Trophoblast cell (in vitro differentiated cells and primary cell): ENCODE measurements at regions not wholly inside any gene's neighbourhood (a gene's known extent, or its start where the extent isn't known, plus 50 kb on each side); places are given as distances from the start of the nearest gene placed in this dataset.

ENCODE experiments used
- DNase-seq, 2 donors: peaks; one replicate each; pipeline ENCODE4 v3.0.0-alpha.2; 2016
- H2AFZ ChIP-seq: 2 replicates; pipeline ENCODE4 v1.6.1; 2013; ENCODE audit warnings: low read length, moderate library complexity, mild to moderate bottlenecking; ENCODE audit not compliant: insufficient read depth, poor library complexity
- H2AK5ac ChIP-seq: 2 replicates; pipeline ENCODE4 v1.6.1; 2013; ENCODE audit warnings: mild to moderate bottlenecking, low read length
- H2BK120ac ChIP-seq: 2 replicates; pipeline ENCODE4 v1.6.1; 2013; ENCODE audit warnings: low read length, mild to moderate bottlenecking, moderate library complexity; ENCODE audit not compliant: insufficient read depth, poor library complexity
- H2BK12ac ChIP-seq: 2 replicates; pipeline ENCODE4 v1.6.1; 2013; ENCODE audit warnings: mild to moderate bottlenecking, low read length, moderate library complexity
- H2BK5ac ChIP-seq: 2 replicates; pipeline ENCODE4 v1.6.1; 2013; ENCODE audit warnings: low read length, low read depth, moderate library complexity, mild to moderate bottlenecking; ENCODE audit not compliant: poor library complexity
- H3K14ac ChIP-seq: 2 replicates; pipeline ENCODE4 v1.6.1; 2013; ENCODE audit warnings: mild to moderate bottlenecking, low read length
- H3K18ac ChIP-seq: 2 replicates; pipeline ENCODE4 v1.6.1; 2013; ENCODE audit warnings: mild to moderate bottlenecking, low read length
- H3K23ac ChIP-seq: 2 replicates; pipeline ENCODE4 v1.6.1; 2013; ENCODE audit warnings: low read length
- H3K27ac ChIP-seq: 2 replicates; pipeline ENCODE4 v1.5.1; 2013; ENCODE audit warnings: low read depth, mild to moderate bottlenecking, inconsistent platforms, low read length, moderate library complexity
- H3K27me3 ChIP-seq: 2 replicates; pipeline ENCODE4 v1.6.1; 2013; ENCODE audit warnings: inconsistent platforms, mild to moderate bottlenecking, low read length, moderate library complexity; ENCODE audit not compliant: insufficient read depth
- H3K36me3 ChIP-seq, 2 experiments: 1 replicate in 1 of 2; 2 replicates in 1 of 2; pipeline ENCODE4 v1.6.1; 2013; ENCODE audit warnings: low read length in 2 of 2, mild to moderate bottlenecking in 2 of 2, moderate library complexity in 1 of 2; ENCODE audit not compliant: insufficient read depth in 2 of 2, control insufficient read depth in 1 of 2
- H3K4ac ChIP-seq: 2 replicates; pipeline ENCODE4 v1.6.1; 2013; ENCODE audit warnings: low read depth, mild to moderate bottlenecking, low read length, moderate library complexity
- H3K4me1 ChIP-seq, 2 experiments: 1 replicate in 1 of 2; 2 replicates in 1 of 2; pipeline ENCODE4 v1.6.1; 2013; ENCODE audit warnings: low read length in 2 of 2, mild to moderate bottlenecking in 2 of 2, moderate library complexity in 1 of 2; ENCODE audit not compliant: insufficient read depth in 2 of 2, control insufficient read depth in 1 of 2
- H3K4me2 ChIP-seq: 2 replicates; pipeline ENCODE4 v1.6.1; 2013; ENCODE audit warnings: inconsistent platforms, mild to moderate bottlenecking, low read length, moderate library complexity
- H3K4me3 ChIP-seq: 2 replicates; pipeline ENCODE4 v1.5.1; 2013; ENCODE audit warnings: mild to moderate bottlenecking, low read depth, low read length, inconsistent platforms
- H3K79me1 ChIP-seq: one replicate; pipeline ENCODE4 v1.6.1; 2013; ENCODE audit warnings: low read length
- H3K79me2 ChIP-seq: 2 replicates; pipeline ENCODE4 v1.6.1; 2013; ENCODE audit warnings: low read length, mild to moderate bottlenecking; ENCODE audit not compliant: control insufficient read depth, insufficient read depth, poor library complexity
- H3K9ac ChIP-seq: 2 replicates; pipeline ENCODE4 v1.6.1; 2013; ENCODE audit warnings: mild to moderate bottlenecking, low read length
- H3K9me3 ChIP-seq: 2 replicates; pipeline ENCODE4 v1.6.1; 2013; ENCODE audit warnings: low read depth, mild to moderate bottlenecking, control low read depth, inconsistent platforms, low read length; ENCODE audit not compliant: insufficient read depth
- H4K12ac ChIP-seq: 2 replicates; pipeline ENCODE4 v1.6.1; 2013; ENCODE audit warnings: low read depth, mild to moderate bottlenecking, low read length, moderate library complexity
- H4K8ac ChIP-seq: 2 replicates; pipeline ENCODE4 v1.6.1; 2013; ENCODE audit warnings: low read depth, mild to moderate bottlenecking, low read length, moderate library complexity
- H4K91ac ChIP-seq: one replicate; pipeline ENCODE4 v1.6.1; 2013; ENCODE audit warnings: low read depth, mild to moderate bottlenecking, low read length, moderate library complexity
- WGBS: extraction: QIAGEN DNeasy Blood & Tissue Kit; methylation state at CpG from one replicate; pipeline ENCODE4 v1.1.7; 2013; ENCODE audit warnings: missing lambda C conversion rate; ENCODE audit not compliant: insufficient read length, insufficient coverage; ENCODE audit errors: extremely low coverage; 5-methylcytosine and 5-hydroxymethylcytosine counted together

DNA sequence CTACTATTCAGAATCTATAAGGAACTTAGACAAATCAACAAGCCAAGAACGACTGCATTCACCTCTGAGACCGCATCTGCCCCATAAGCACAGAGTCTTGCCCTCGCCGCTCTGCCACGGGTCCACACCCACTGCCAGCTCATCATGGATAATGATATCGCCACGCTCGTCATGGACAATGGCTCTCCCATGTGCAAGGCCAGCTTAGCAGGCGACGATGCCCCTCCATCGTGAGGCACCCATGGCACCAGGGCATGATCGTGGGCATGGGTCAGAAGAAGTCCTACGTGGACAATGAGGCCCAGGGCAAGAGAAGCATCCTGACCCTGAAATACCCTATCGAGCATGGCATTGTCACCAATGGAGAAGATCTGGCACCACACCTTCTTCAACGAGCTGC, 92.1 kb upstream of the FXR1 start:
- Histone ChIP-seq H2BK12ac (no peak overlapping the region), H3K18ac (no peak overlapping the region), H2BK5ac (no peak overlapping the region), H3K36me3 (no peaks in the 10 kb centered on the region), H4K8ac (no peak overlapping the region), H3K79me2 (no peaks in the 10 kb centered on the region), H2BK120ac (no peak overlapping the region), H4K91ac (no peak overlapping the region), H3K27ac (no peak overlapping the region), H3K4me3 (no peak overlapping the region), H3K23ac (no peak overlapping the region), H3K4me1 (no peaks in the 10 kb centered on the region), H4K12ac (no peak overlapping the region), H3K79me1 (no peaks in the 10 kb centered on the region), H3K4ac (no peak overlapping the region), H3K4me2 (no peak overlapping the region), H2AFZ (no peak overlapping the region), H2AK5ac (no peak overlapping the region), H3K14ac (no peak overlapping the region), H3K27me3 (no peaks in the 10 kb centered on the region), H3K9me3 (peaks cover 3% of the 10 kb centered on the region), H3K9ac (no peak overlapping the region)
- no peak for DNase-seq
- no CpG with 5 or more reads among the region's 15 CpGs for WGBS

DNA sequence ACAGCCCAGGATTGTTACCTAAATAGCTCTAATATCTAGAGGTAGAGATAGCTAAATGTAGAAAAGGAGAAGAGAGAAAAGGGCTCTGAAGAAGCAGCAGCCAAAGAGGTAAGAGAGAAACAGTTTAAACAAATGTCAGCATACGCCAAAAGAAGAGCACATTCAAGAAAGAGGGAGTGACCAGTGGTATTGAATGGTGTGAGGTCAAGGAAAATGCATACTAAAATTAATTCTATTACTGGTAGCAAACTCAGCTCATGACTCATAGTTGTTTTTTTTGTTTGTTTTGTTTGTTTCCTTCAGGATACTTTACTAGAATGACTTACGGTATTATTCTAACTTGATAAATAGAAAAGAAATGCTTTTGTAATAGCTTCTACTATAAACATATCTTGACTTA, 86.5 kb upstream of the FXR1 start:
- Histone ChIP-seq H2BK120ac (no peak overlapping the region), H3K27me3 (no peaks in the 10 kb centered on the region), H3K18ac (no peak overlapping the region), H4K8ac (no peak overlapping the region), H3K79me1 (no peaks in the 10 kb centered on the region), H2AK5ac (no peak overlapping the region), H2AFZ (no peak overlapping the region), H3K4me2 (no peak overlapping the region), H3K4ac (no peak overlapping the region), H4K12ac (no peak overlapping the region), H2BK12ac (no peak overlapping the region), H3K14ac (no peak overlapping the region), H3K4me3 (no peak overlapping the region), H3K9ac (no peak overlapping the region), H3K9me3 (no peaks in the 10 kb centered on the region), H4K91ac (no peak overlapping the region), H3K23ac (no peak overlapping the region), H3K4me1 (no peaks in the 10 kb centered on the region), H3K36me3 (no peaks in the 10 kb centered on the region), H3K27ac (no peak overlapping the region), H3K79me2 (no peaks in the 10 kb centered on the region), H2BK5ac (no peak overlapping the region)
- WGBS: no CpG with 5 or more reads among the region's 2 CpGs
- DNase-seq: no peak

DNA sequence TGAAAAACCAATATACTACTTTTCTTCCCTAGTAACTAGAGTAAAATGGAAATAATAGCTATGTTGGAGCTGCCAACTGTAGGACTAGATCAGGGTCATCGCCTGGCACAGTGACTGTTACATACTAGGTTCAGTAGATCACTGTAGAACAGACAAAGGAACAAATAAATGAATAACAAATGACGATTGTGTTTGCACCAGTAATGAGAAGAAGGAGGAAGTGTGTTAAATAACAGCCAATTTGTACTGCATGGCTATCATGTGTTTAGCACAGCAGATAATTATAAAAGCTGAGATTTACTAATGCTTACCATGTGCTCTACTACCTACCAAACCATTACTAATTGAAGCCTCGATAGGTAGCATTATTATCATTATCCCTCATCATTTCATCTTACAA, 85.3 kb upstream of the FXR1 start:
- Histone ChIP-seq H3K79me2 (no peaks in the 10 kb centered on the region), H3K9me3 (no peaks in the 10 kb centered on the region), H4K12ac (no peak overlapping the region), H3K36me3 (no peaks in the 10 kb centered on the region), H2AK5ac (no peak overlapping the region), H2BK120ac (no peak overlapping the region), H3K27me3 (no peaks in the 10 kb centered on the region), H3K79me1 (no peaks in the 10 kb centered on the region), H3K18ac (no peak overlapping the region), H3K4me2 (no peak overlapping the region), H3K4ac (no peak overlapping the region), H3K9ac (no peak overlapping the region), H3K14ac (no peak overlapping the region), H2BK5ac (no peak overlapping the region), H4K91ac (no peak overlapping the region), H4K8ac (no peak overlapping the region), H2BK12ac (no peak overlapping the region), H3K23ac (no peak overlapping the region), H2AFZ (no peak overlapping the region), H3K4me3 (no peak overlapping the region), H3K4me1 (no peaks in the 10 kb centered on the region), H3K27ac (no peak overlapping the region)
- WGBS: no CpG with 5 or more reads among the region's 3 CpGs
- no peak for DNase-seq

DNA sequence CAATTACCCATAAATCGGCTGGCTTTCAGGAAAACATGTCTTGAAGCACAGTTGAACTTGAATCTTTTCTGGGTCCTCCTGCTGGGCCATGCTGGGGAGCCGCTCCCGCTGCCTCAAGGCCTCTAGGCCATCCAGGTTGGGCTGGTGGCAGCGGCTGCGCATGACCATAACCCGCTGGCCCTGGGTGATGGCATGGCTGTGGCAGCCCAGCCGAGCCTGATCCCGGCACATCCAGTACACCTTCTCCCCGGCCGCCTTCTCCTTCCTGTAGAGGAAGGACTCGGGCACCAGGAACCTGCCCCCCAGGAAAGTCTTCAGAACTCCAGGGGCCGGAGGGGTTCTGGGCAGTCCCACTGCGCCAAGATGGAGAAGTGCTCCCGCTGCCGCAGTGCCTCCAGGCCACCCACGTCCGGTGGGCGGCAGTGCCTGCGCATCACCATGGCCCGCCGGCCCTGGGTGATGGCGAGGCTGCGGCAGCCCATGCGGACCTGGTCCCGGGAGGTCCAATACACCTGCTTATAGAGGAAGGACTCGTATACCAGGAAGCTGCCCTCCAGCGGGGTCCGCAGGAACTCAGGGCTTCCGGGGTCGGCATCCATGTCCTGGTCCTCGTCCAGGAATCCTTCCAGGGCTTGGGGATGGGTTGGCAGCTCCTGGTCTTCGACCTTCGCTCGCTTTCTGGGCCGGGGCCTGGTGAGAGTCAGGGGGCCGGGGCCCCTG, 84.3 kb upstream of the FXR1 start:
- Histone ChIP-seq H3K4me1 (no peaks in the 10 kb centered on the region), H2AFZ (no peak overlapping the region)
- no CpG with 5 or more reads among the region's 36 CpGs for WGBS

More for the DNA sequence above, 84.3 kb upstream of the FXR1 start:
- Histone ChIP-seq H3K14ac (no peak overlapping the region), H4K12ac (no peak overlapping the region), H3K27me3 (no peaks in the 10 kb centered on the region), H3K36me3 (no peaks in the 10 kb centered on the region), H4K8ac (no peak overlapping the region), H3K9me3 (no peaks in the 10 kb centered on the region), H3K79me2 (no peaks in the 10 kb centered on the region), H3K4ac (no peak overlapping the region), H4K91ac (no peak overlapping the region), H3K79me1 (no peaks in the 10 kb centered on the region), H3K9ac (no peak overlapping the region), H3K18ac (no peak overlapping the region), H2BK12ac (no peak overlapping the region), H3K27ac (no peak overlapping the region), H2BK5ac (no peak overlapping the region), H3K4me3 (no peak overlapping the region), H3K4me2 (no peak overlapping the region), H3K23ac (no peak overlapping the region), H2BK120ac (no peak overlapping the region), H2AK5ac (no peak overlapping the region)
- DNase-seq: no peak
